ENCODE measurements at regions not wholly inside any gene's neighbourhood (a gene's known extent, or its start where the extent isn't known, plus 50 kb on each side); places are given as distances from the start of the nearest gene placed in this dataset.
"Not testable (repeated sequence)": the region's sequence is repeated elsewhere in the genome, so short reads cannot be mapped to it uniquely, and the experiment has no call there.

GRCh38 chr15:98525661-98526001 lies 122.7 kb upstream of the IGF1R start:
- no peak for DNase-seq (ENCODE audit: low spot score)

- no peak for DNase-seq (ENCODE audit: low spot score)
Observed at GRCh38 chr15:98526094-98526493, 122.2 kb upstream of the IGF1R start.

- no peak for DNase-seq (ENCODE audit: low spot score)
Observed at GRCh38 chr15:98528046-98528725, 120.2 kb upstream of the IGF1R start.

- DNase-seq (ENCODE audit: low spot score) = no peak
Observed at GRCh38 chr15:98529205-98530145, 118.9 kb upstream of the IGF1R start.

- no peak for DNase-seq (ENCODE audit: low spot score)
Observed at GRCh38 chr15:98530570-98530969, 117.8 kb upstream of the IGF1R start.

GRCh38 chr15:98532063-98532462 lies 116.3 kb upstream of the IGF1R start:
- DNase-seq (ENCODE audit: low spot score) = no peak

- DNase-seq (ENCODE audit: low spot score) = no peak
Observed at GRCh38 chr15:98536976-98537375, 111.4 kb upstream of the IGF1R start.

- DNase-seq (ENCODE audit: low spot score) = no peak
Observed at GRCh38 chr15:98537516-98538060, 110.8 kb upstream of the IGF1R start.

GRCh38 chr15:98541519-98541918 lies 106.8 kb upstream of the IGF1R start:
- DNase-seq (ENCODE audit: low spot score) = no peak

GRCh38 chr15:98543237-98543636 lies 105.1 kb upstream of the IGF1R start:
- no peak for DNase-seq (ENCODE audit: low spot score)

GRCh38 chr15:98546329-98546728 lies 102.0 kb upstream of the IGF1R start:
- no peak for DNase-seq (ENCODE audit: low spot score)

- no peak for DNase-seq (ENCODE audit: low spot score)
Observed at GRCh38 chr15:98547275-98547674, 101.1 kb upstream of the IGF1R start.

GRCh38 chr15:98547741-98548138 lies 100.6 kb upstream of the IGF1R start:
- DNase-seq (ENCODE audit: low spot score) = no peak

GRCh38 chr15:98548139-98548971 lies 100.0 kb upstream of the IGF1R start:
- peak; percentile 58 for DNase-seq (ENCODE audit: low spot score)

- no peak for DNase-seq (ENCODE audit: low spot score)
Observed at GRCh38 chr15:98549003-98549402, 99.3 kb upstream of the IGF1R start.

- DNase-seq (ENCODE audit: low spot score) = no peak
Observed at GRCh38 chr15:98549741-98550140, 98.6 kb upstream of the IGF1R start.

GRCh38 chr15:98550363-98550762 lies 98.0 kb upstream of the IGF1R start:
- not testable (repeated sequence) for DNase-seq (ENCODE audit: low spot score)

GRCh38 chr15:98551936-98552562 lies 96.3 kb upstream of the IGF1R start:
- DNase-seq (ENCODE audit: low spot score) = no peak

- no peak for DNase-seq (ENCODE audit: low spot score)
Observed at GRCh38 chr15:98554272-98555172, 93.8 kb upstream of the IGF1R start.

- DNase-seq (ENCODE audit: low spot score) = no peak
Observed at GRCh38 chr15:98555173-98555515, 93.2 kb upstream of the IGF1R start.

GRCh38 chr15:98556321-98556720 lies 92.0 kb upstream of the IGF1R start:
- no peak for DNase-seq (ENCODE audit: low spot score)

All from hepatic stellate cell (primary cell).